Heart left ventricle (tissue), 16 donors: ENCODE measurements at regions not wholly inside any gene's neighbourhood (a gene's known extent, or its start where the extent isn't known, plus 50 kb on each side); places are given as distances from the start of the nearest gene placed in this dataset.
"Not testable (repeated sequence)": the region's sequence is repeated elsewhere in the genome, so short reads cannot be mapped to it uniquely, and the experiment has no call there.

Experiments used
- ATAC-seq, 4 donors: fragments of 200-7000 bp; cut with Tn5 transposase; one replicate each; pipeline ENCODE4 v1.9.1; 2020 to 2022; ENCODE audit warnings: moderate library complexity in 4 of 4, mild to moderate bottlenecking in 3 of 4, moderate number of reproducible peaks in 1 of 4
- DNase-seq, 5 donors: peaks; one replicate each; pipeline ENCODE4 v3.0.0-alpha.2; 2020
- H3K27ac ChIP-seq, 12 donors: fragments of 200-600 bp; sonication (generic) in 4 of 12; one replicate each; pipeline versions ENCODE4 v1.5.0 to v1.8.0; 2016 to 2022; ENCODE audit warnings: mild to moderate bottlenecking in 2 of 12
- H3K27me3 ChIP-seq, 9 donors: fragments of 200-600 bp; sonication (generic) in 2 of 9; one replicate each; pipeline versions ENCODE4 v1.5.1 to v1.8.0; 2016 to 2022; ENCODE audit warnings: mild to moderate bottlenecking in 3 of 9
- H3K36me3 ChIP-seq, 9 donors: fragments of 200-600 bp; sonication (generic) in 2 of 9; one replicate each; pipeline versions ENCODE4 v1.5.0 to v1.8.0; 2018 to 2022; ENCODE audit warnings: mild to moderate bottlenecking in 2 of 9
- H3K4me1 ChIP-seq, 12 donors: fragments of 200-600 bp; sonication (generic) in 4 of 12; one replicate each; pipeline versions ENCODE4 v1.5.0 to v1.8.0; 2016 to 2022; ENCODE audit warnings: mild to moderate bottlenecking in 3 of 12
- H3K4me3 ChIP-seq, 12 donors: fragments of 200-600 bp; sonication (generic) in 4 of 12; one replicate each; pipeline versions ENCODE4 v1.5.0 to v1.8.0; 2017 to 2022; ENCODE audit warnings: mild to moderate bottlenecking in 9 of 12, moderate library complexity in 4 of 12
- H3K9me3 ChIP-seq, 12 donors: fragments of 200-600 bp; sonication (generic) in 4 of 12; one replicate each; pipeline versions ENCODE4 v1.5.0 to v1.8.0; 2016 to 2022; ENCODE audit warnings: mild to moderate bottlenecking in 1 of 12
- CTCF ChIP-seq, 12 donors: fragments of 200-600 bp; sonication (generic) in 4 of 12; IDR thresholded peaks; one replicate each; pipeline versions ENCODE4 v1.5.0 to v1.8.0; 2018 to 2022; ENCODE audit warnings: antibody characterized with exemption in 12 of 12, mild to moderate bottlenecking in 5 of 12
- POLR2A ChIP-seq, 2 donors: fragments of 450-650 bp; IDR thresholded peaks; one replicate each; pipeline ENCODE4 v1.6.1; 2017; ENCODE audit warnings: antibody characterized with exemption in 2 of 2, mild to moderate bottlenecking in 2 of 2, moderate library complexity in 2 of 2
- WGBS, 4 donors: extraction: QIAGEN DNeasy Blood & Tissue Kit in 2 of 4; methylation state at CpG; one replicate each; pipeline versions ENCODE4 v1.1.5 to v1.1.7; 2013 to 2018; 5-methylcytosine and 5-hydroxymethylcytosine counted together
- intact Hi-C, 10 donors: fragments of 100-400 bp; cut with DNase I; formaldehyde crosslinking; loops; one replicate each; pipeline versions ENCODE4 v1.11.1 to v1.14.2; 2022
- donor health status: ischemic (EF 13 %, LVEDD 7.1; RV severe dilation, severe dysfunction).
- donor health status: healthy with polysubstance abuse.
- donor health status: DM: no; HTN: yes; CAD: no.
- donor health status: DM: no; HTN: no; CAD: no.
- donor health status: ischemic (EF 25% LVEDD 6.9; RV normal size, moderate dysfunction).
- donor health status: ischemic (EF 25% LVEDD 5.7; RV mildly dilated, moderate dysfunction).
- donor health status: healthy.
- donor health status: DM: yes; HTN: yes; CAD: no.
- donor health status: ischemic (EF 35%, LVEDD 5.7; RV mildly dilated, moderate dysfunction).
- donor health status: nonischemic (EF 11% LVEDD 7.7; RV severe dilation, severe dysfunction).
- donor health status: DM: yes; HTN: yes; CAD: no.
- donor health status: PGD.
- donor health status: ischemic (EF 29% LVEDD 5.4; RV normal size, mild dysfunction).
- donor health status: nonischemic (EF 23%, LVEDD 6.1; RV moderate dilation, normal function).

DNA sequence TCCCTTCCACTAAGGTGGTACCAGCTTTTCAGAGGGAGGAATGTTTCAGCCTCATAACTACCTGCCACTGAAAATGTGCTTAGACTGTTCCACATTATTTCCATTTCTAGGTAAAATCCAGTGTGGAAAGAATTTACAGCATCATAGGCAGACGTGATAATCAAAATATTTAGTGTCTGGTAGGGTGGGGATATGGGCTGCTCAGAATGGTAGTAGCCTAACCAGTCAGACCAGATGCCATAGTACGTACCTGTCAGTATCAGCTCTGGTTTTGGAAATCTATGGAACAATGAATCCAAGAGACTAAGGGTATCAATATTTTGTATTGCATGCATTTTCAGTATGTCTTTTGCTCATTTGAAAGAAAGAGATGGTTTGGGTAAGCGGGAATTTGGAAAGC lies 76.8 kb upstream of the APBB1IP start:
- TF ChIP-seq POLR2A (IDR thresholded peaks at IDR 0.05): no peak
- Histone ChIP-seq H3K4me1 (peaks cover 0 to 6% (median 0%) of the 10 kb centered on the region in 12 donors), H3K36me3 (no peaks in the 10 kb centered on the region), H3K4me3 (no peak overlapping the region), H3K9me3 (no peaks in the 10 kb centered on the region), H3K27me3 (no peaks in the 10 kb centered on the region), H3K27ac (no peak overlapping the region)
- 63 to 75% (median 72%) methylated on average over 3 of the region's 3 CpGs for WGBS, 4 donors
- DNase-seq: no peak
- intact Hi-C loops: no loop called here
- ATAC-seq: no peak

DNA sequence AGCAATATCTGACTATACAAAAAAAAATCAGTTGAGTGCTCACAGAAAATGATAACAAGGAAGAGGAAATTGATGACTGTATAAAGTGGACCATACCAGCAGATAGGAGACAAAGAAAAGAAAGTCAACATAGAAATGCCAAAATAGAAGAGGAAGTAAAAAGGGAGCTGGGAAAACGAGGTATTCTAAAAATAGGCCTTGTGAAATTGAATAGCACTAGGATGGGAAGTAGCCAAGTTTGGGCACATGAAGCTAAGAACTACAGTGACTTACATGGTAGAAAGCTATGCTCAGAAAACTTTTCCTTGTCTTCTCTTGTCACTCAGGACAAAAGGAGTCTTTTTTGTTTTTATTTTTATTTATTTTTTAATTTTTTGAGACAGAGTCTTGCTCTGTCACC lies 76.2 kb upstream of the APBB1IP start:
- Histone ChIP-seq H3K9me3 (no peaks in the 10 kb centered on the region), H3K27me3 (no peaks in the 10 kb centered on the region), H3K27ac (no peak overlapping the region), H3K4me3 (no peak overlapping the region), H3K4me1 (peaks cover 0 to 6% (median 0%) of the 10 kb centered on the region in 12 donors), H3K36me3 (no peaks in the 10 kb centered on the region)
- no peak for ATAC-seq
- WGBS, 4 donors: 4 to 10% (median 7%) methylated on average over 1 of the region's 1 CpG
- DNase-seq: no peak
- TF ChIP-seq POLR2A (IDR thresholded peaks at IDR 0.05): no peak
- TF ChIP-seq CTCF (IDR thresholded peaks at IDR 0.05): no peak
- intact Hi-C loops: no loop called here

DNA sequence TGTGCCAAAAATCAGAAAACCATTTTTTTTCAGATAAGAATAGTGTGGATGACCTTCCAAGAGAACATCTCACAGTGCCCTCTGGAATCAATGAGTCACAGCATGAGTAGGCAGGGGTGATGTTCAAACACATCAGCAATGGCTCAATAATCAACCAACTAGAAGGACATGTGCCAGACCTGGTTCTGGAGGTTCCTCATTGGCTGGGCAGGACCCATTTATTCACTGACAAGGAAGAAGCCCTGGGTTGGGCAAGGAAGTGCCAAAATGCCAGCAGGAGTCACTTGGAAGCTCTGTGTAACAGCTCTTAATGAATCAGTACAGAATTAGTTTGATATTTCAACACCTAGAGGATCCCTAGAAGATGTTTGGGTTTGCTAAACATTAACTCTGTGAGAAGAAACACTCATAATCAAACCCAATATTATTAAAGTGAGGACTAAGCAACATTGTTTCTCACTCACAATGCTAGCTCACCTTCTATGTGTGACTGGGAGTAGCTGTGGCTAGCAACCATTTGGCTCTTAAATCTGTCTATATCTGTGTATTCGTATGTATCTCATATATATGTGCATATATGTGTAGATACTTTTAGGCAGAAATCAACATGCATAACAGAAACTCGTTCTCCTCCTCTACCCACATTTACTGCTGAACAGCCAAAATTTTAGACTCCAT lies 72.3 kb upstream of the APBB1IP start:
- peaks cover 0 to 4% (median 0%) of the 10 kb centered on the region in 12 donors for H3K9me3 ChIP-seq
- no peak for TF ChIP-seq POLR2A (IDR thresholded peaks at IDR 0.05)
- TF ChIP-seq CTCF (IDR thresholded peaks at IDR 0.05): no peak
- peaks cover 0 to 6% (median 0%) of the 10 kb centered on the region in 12 donors for H3K4me1 ChIP-seq
- H3K27me3 ChIP-seq: no peaks in the 10 kb centered on the region
- ATAC-seq (no peak), DNase-seq (no peak)
- no peak overlapping the region for H3K4me3 ChIP-seq
- intact Hi-C loops: no loop called here
- no peaks in the 10 kb centered on the region for H3K36me3 ChIP-seq
- no peak overlapping the region for H3K27ac ChIP-seq
- 34 to 66% (median 46%) methylated on average over 2 of the region's 2 CpGs for WGBS, 4 donors

DNA sequence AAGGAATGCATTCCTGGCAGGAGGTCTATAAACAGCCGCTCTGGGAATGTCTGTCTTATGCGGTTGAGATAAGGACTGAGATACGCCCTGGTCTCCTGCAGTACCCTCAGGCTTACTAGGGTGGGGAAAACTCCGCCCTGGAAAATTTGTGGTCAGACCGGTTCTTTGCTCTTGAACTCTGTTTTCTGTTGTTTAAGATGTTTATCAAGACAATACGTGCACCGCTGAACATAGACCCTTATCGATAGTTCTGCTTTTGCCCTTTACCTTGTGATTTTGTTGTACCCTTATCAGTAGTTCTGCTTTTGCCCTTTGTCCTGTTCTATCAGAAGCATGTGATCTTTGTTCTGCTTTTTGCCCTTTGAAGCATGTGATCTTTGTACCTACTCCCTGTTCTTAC lies 71.1 kb upstream of the APBB1IP start:
- H3K9me3 ChIP-seq, DNase-seq, H3K36me3 ChIP-seq, H3K27ac ChIP-seq, H3K27me3 ChIP-seq, intact Hi-C loops, H3K4me1 ChIP-seq, ATAC-seq, H3K4me3 ChIP-seq: not testable (repeated sequence)
- 65 to 79% (median 69%) methylated on average over 8 of the region's 8 CpGs for WGBS, 4 donors

GRCh38 chr10:26367771-26368170 lies 70.4 kb upstream of the APBB1IP start:
- no peak for DNase-seq
- H3K9me3 ChIP-seq: peaks cover 0 to 4% (median 0%) of the 10 kb centered on the region in 12 donors
- no peaks in the 10 kb centered on the region for H3K27me3 ChIP-seq
- no peak for TF ChIP-seq CTCF (IDR thresholded peaks at IDR 0.05)
- no peak for TF ChIP-seq POLR2A (IDR thresholded peaks at IDR 0.05)
- 0 to 4% (median 2%) methylated on average over 3 of the region's 3 CpGs for WGBS, 4 donors
- H3K36me3 ChIP-seq: no peaks in the 10 kb centered on the region
- intact Hi-C loops: no loop called here
- H3K4me3 ChIP-seq: no peak overlapping the region
- no peak for ATAC-seq
- no peak overlapping the region for H3K27ac ChIP-seq
- H3K4me1 ChIP-seq: peaks cover 0 to 6% (median 0%) of the 10 kb centered on the region in 12 donors
